Activated CD8-positive, alpha-beta T cell treated with anti-CD3 and anti-CD28 coated beads for 36 hours (primary cell): ENCODE measurements at regions not wholly inside any gene's neighbourhood (a gene's known extent, or its start where the extent isn't known, plus 50 kb on each side); places are given as distances from the start of the nearest gene placed in this dataset.

Experiments
- ATAC-seq: fragments of 200-7000 bp; cut with Tn5 transposase; one replicate; pipeline ENCODE4 v1.10.0; 2021; ENCODE audit warnings: mild to moderate bottlenecking, moderate library complexity
- CTCF ChIA-PET: fragments of 350-600 bp; sonication (Branson Sonifier 250); formaldehyde crosslinking; loops from one replicate; lab custom pipeline; 2021; ENCODE audit warnings: antibody characterized with exemption; lab: Charles Lee
- POLR2A ChIA-PET: fragments of 350-600 bp; sonication (Branson Sonifier 250); formaldehyde crosslinking; loops from one replicate; lab custom pipeline; 2021; ENCODE audit warnings: antibody characterized with exemption; lab: Charles Lee
- DNase-seq: peaks from one replicate; pipeline ENCODE4 v3.0.0-alpha.2; 2020
- H3K27ac Mint-ChIP-seq: one replicate; pipeline ENCODE4 v1.8.0; 2021; ENCODE audit warnings: mild to moderate bottlenecking, mixed read lengths
- H3K27me3 Mint-ChIP-seq: one replicate; pipeline ENCODE4 v1.8.0; 2021; ENCODE audit warnings: mixed read lengths
- H3K36me3 Mint-ChIP-seq: one replicate; pipeline ENCODE4 v1.8.0; 2021; ENCODE audit warnings: low read depth, mixed read lengths
- H3K4me1 Mint-ChIP-seq: one replicate; pipeline ENCODE4 v1.8.0; 2021; ENCODE audit warnings: low read depth, mixed read lengths
- H3K4me3 Mint-ChIP-seq: one replicate; pipeline ENCODE4 v1.8.0; 2021; ENCODE audit warnings: mild to moderate bottlenecking, moderate library complexity, mixed read lengths
- H3K9me3 Mint-ChIP-seq: one replicate; pipeline ENCODE4 v1.8.0; 2021; ENCODE audit warnings: mixed read lengths
- CTCF ChIP-seq: fragments of 200-600 bp; IDR thresholded peaks from one replicate; pipeline ENCODE4 v1.8.0; 2022; ENCODE audit warnings: antibody characterized with exemption, mild to moderate bottlenecking
- intact Hi-C: fragments of 100-400 bp; cut with micrococcal nuclease; formaldehyde crosslinking; loops from one replicate; pipeline ENCODE4 v1.10.0; 2022

GRCh38 chr2:21993002-21993401 lies 869.2 kb downstream of the TDRD15 start:
- Mint-ChIP-seq H3K4me3 (no peak overlapping the region), H3K36me3 (no peaks in the 10 kb centered on the region), H3K9me3 (peaks cover 27% of the 10 kb centered on the region), H3K27me3 (no peaks in the 10 kb centered on the region), H3K27ac (no peak overlapping the region), H3K4me1 (no peaks in the 10 kb centered on the region)
- DNase-seq (no peak), ATAC-seq (no peak)
- POLR2A ChIA-PET, result no interaction called here
- no peak for TF ChIP-seq CTCF
- CTCF ChIA-PET, result no interaction called here
- intact Hi-C loops, result no loop called here

GRCh38 chr2:21996339-21996738 lies 872.6 kb downstream of the TDRD15 start:
- Mint-ChIP-seq H3K4me3 (no peak overlapping the region), H3K36me3 (no peaks in the 10 kb centered on the region), H3K4me1 (no peaks in the 10 kb centered on the region), H3K9me3 (peaks cover 28% of the 10 kb centered on the region), H3K27me3 (no peaks in the 10 kb centered on the region), H3K27ac (no peak overlapping the region)
- ChIA-PET POLR2A (no interaction called here), CTCF (no interaction called here)
- TF ChIP-seq CTCF, result no peak
- ATAC-seq (no peak), DNase-seq (no peak)
- intact Hi-C loops, result no loop called here

GRCh38 chr2:21999522-21999921 lies 875.8 kb downstream of the TDRD15 start:
- Mint-ChIP-seq H3K4me3 (no peak overlapping the region), H3K4me1 (no peaks in the 10 kb centered on the region), H3K9me3 (peaks cover 22% of the 10 kb centered on the region), H3K36me3 (no peaks in the 10 kb centered on the region), H3K27me3 (no peaks in the 10 kb centered on the region), H3K27ac (no peak overlapping the region)
- DNase-seq (no peak), ATAC-seq (no peak)
- intact Hi-C loops, result no loop called here
- CTCF ChIA-PET, result no interaction called here
- no peak for TF ChIP-seq CTCF
- POLR2A ChIA-PET, result no interaction called here

GRCh38 chr2:22002066-22002465 lies 878.3 kb downstream of the TDRD15 start:
- no peak for DNase-seq
- CTCF ChIA-PET, result no interaction called here
- TF ChIP-seq CTCF, result no peak
- no peaks in the 10 kb centered on the region for H3K27me3 Mint-ChIP-seq
- no peak for ATAC-seq
- no peaks in the 10 kb centered on the region for H3K36me3 Mint-ChIP-seq
- H3K9me3 Mint-ChIP-seq, result peaks cover 17% of the 10 kb centered on the region
- intact Hi-C loops, result no loop called here
- H3K4me1 Mint-ChIP-seq, result no peaks in the 10 kb centered on the region
- H3K27ac Mint-ChIP-seq, result no peak overlapping the region
- POLR2A ChIA-PET, result no interaction called here
- H3K4me3 Mint-ChIP-seq, result no peak overlapping the region

- no peak for TF ChIP-seq CTCF
- Mint-ChIP-seq H3K36me3 (no peaks in the 10 kb centered on the region), H3K27me3 (no peaks in the 10 kb centered on the region), H3K27ac (no peak overlapping the region), H3K4me3 (no peak overlapping the region), H3K9me3 (peaks cover 14% of the 10 kb centered on the region), H3K4me1 (no peaks in the 10 kb centered on the region)
- POLR2A ChIA-PET, result no interaction called here
- intact Hi-C loops, result no loop called here
- DNase-seq, result no peak
- CTCF ChIA-PET, result no interaction called here
- no peak for ATAC-seq
These were observed 879.5 kb downstream of the TDRD15 start for GRCh38 chr2:22003270-22003669.
